Large intestine (tissue), 3 donors: ENCODE measurements at regions not wholly inside any gene's neighbourhood (a gene's known extent, or its start where the extent isn't known, plus 50 kb on each side); places are given as distances from the start of the nearest gene placed in this dataset.

ENCODE experiments used
- DNase-seq, 2 donors: peaks; one replicate each; pipeline versions ENCODE4 v3.0.0 to v3.0.0-alpha.2; 2013
- H3K27ac ChIP-seq: one replicate; pipeline ENCODE4 v1.5.1; 2013; ENCODE audit warnings: low read length
- H3K27me3 ChIP-seq: 2 replicates; pipeline ENCODE4 v1.6.1; 2013; ENCODE audit warnings: low read length; ENCODE audit not compliant: control insufficient read depth, insufficient read depth
- H3K36me3 ChIP-seq: 2 replicates; pipeline ENCODE4 v1.6.1; 2013; ENCODE audit warnings: low read length; ENCODE audit not compliant: control insufficient read depth, insufficient read depth
- H3K4me1 ChIP-seq: one replicate; pipeline ENCODE4 v1.6.1; 2013; ENCODE audit warnings: low read length; ENCODE audit not compliant: control insufficient read depth, insufficient read depth
- H3K4me3 ChIP-seq: one replicate; pipeline ENCODE4 v1.5.1; 2013; ENCODE audit warnings: low read length
- H3K9me3 ChIP-seq: one replicate; pipeline ENCODE4 v1.6.1; 2013; ENCODE audit warnings: mild to moderate bottlenecking, low read depth, low read length, moderate library complexity; ENCODE audit not compliant: control insufficient read depth
- WGBS: methylation state at CpG from one replicate; pipeline ENCODE4 v1.1.5; 2013; ENCODE audit warnings: low lambda C conversion rate; ENCODE audit not compliant: insufficient coverage; 5-methylcytosine and 5-hydroxymethylcytosine counted together

GRCh38 chr1:11414926-11415538 lies 63.9 kb upstream of the DISP3 start:
- WGBS, result 80% methylated on average over 1 of the region's 19 CpGs
- H3K4me1 ChIP-seq, result no peaks in the 10 kb centered on the region
- no peaks in the 10 kb centered on the region for H3K9me3 ChIP-seq
- H3K27ac ChIP-seq, result no peak overlapping the region
- no peaks in the 10 kb centered on the region for H3K36me3 ChIP-seq
- H3K27me3 ChIP-seq, result peaks cover 38% of the 10 kb centered on the region
- no peak overlapping the region for H3K4me3 ChIP-seq
- no peak for DNase-seq

GRCh38 chr1:11417162-11417561 lies 61.8 kb upstream of the DISP3 start:
- WGBS, result no CpG with 5 or more reads among the region's 4 CpGs
- Histone ChIP-seq H3K4me1 (no peaks in the 10 kb centered on the region), H3K4me3 (no peak overlapping the region), H3K9me3 (no peaks in the 10 kb centered on the region), H3K27ac (no peak overlapping the region), H3K27me3 (peaks cover 35% of the 10 kb centered on the region), H3K36me3 (no peaks in the 10 kb centered on the region)
- no peak for DNase-seq

- no CpG with 5 or more reads among the region's 4 CpGs for WGBS
These were observed 60.9 kb upstream of the DISP3 start for GRCh38 chr1:11418056-11418455.

GRCh38 chr1:11421443-11421842 lies 57.5 kb upstream of the DISP3 start:
- WGBS, result 100% methylated on average over 1 of the region's 8 CpGs
- no peak overlapping the region for H3K4me3 ChIP-seq
- no peaks in the 10 kb centered on the region for H3K9me3 ChIP-seq
- H3K27me3 ChIP-seq, result peaks cover 13% of the 10 kb centered on the region
- H3K36me3 ChIP-seq, result no peaks in the 10 kb centered on the region
- no peak overlapping the region for H3K27ac ChIP-seq
- no peak for DNase-seq
- no peaks in the 10 kb centered on the region for H3K4me1 ChIP-seq

More at GRCh38 chr1:11418056-11418455, 60.9 kb upstream of the DISP3 start:
- Histone ChIP-seq H3K4me1 (no peaks in the 10 kb centered on the region), H3K4me3 (no peak overlapping the region), H3K9me3 (no peaks in the 10 kb centered on the region), H3K27me3 (peaks cover 32% of the 10 kb centered on the region), H3K27ac (no peak overlapping the region), H3K36me3 (no peaks in the 10 kb centered on the region)
- no peak for DNase-seq

DNA sequence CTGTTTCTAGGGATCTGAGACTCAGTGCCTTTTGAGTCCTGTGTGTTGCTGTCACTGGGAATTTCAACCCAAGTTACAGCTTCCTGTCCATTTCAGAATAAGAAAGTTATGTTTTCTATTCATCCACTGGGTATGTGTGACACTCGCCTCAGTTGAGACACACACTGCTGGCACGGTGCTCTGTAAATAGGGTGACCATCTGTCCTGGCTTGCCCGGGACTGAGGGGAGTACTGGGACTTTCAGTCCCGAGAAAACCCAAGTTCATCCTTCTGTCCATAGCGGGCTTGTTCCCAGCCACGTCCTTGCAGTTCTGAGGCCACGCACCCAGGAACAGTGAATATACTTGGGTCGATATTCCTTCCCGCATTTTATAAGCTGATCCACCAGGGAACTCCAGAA lies 56.3 kb upstream of the DISP3 start:
- Histone ChIP-seq H3K36me3 (no peaks in the 10 kb centered on the region), H3K9me3 (no peaks in the 10 kb centered on the region), H3K27ac (no peak overlapping the region), H3K4me1 (no peaks in the 10 kb centered on the region), H3K27me3 (peaks cover 6% of the 10 kb centered on the region), H3K4me3 (no peak overlapping the region)
- no CpG with 5 or more reads among the region's 9 CpGs for WGBS
- DNase-seq, result no peak

GRCh38 chr1:11426617-11427016 lies 52.3 kb upstream of the DISP3 start:
- Histone ChIP-seq H3K4me1 (no peaks in the 10 kb centered on the region), H3K27ac (no peak overlapping the region), H3K36me3 (no peaks in the 10 kb centered on the region), H3K4me3 (no peak overlapping the region), H3K9me3 (no peaks in the 10 kb centered on the region), H3K27me3 (no peaks in the 10 kb centered on the region)
- DNase-seq, result no peak
- WGBS, result no CpG with 5 or more reads among the region's 4 CpGs

- Histone ChIP-seq H3K27ac (no peak overlapping the region), H3K27me3 (peaks cover 3% of the 10 kb centered on the region), H3K36me3 (no peaks in the 10 kb centered on the region), H3K4me3 (no peak overlapping the region), H3K4me1 (no peaks in the 10 kb centered on the region), H3K9me3 (no peaks in the 10 kb centered on the region)
- DNase-seq, result no peak
- WGBS, result no CpG with 5 or more reads among the region's 13 CpGs
These were observed 50.2 kb upstream of the DISP3 start for GRCh38 chr1:11428789-11429188.
